ENCODE measurements at regions not wholly inside any gene's neighbourhood (a gene's known extent, or its start where the extent isn't known, plus 50 kb on each side); places are given as distances from the start of the nearest gene placed in this dataset.

- WGBS (ENCODE audit: low lambda C conversion rate) = 9% methylated on average over 5 of the region's 5 CpGs
- H3K27ac ChIP-seq (ENCODE audit: low read depth in 2 of 2, low read length in 1 of 2) = no peak overlapping the region
- POLR2A ChIA-PET = no interaction called here
- CTCF ChIA-PET = no interaction called here
- H3K9ac ChIP-seq = no peak overlapping the region
- H3K36me3 ChIP-seq (replicated peaks in 1 of 2; ENCODE audit: control insufficient read depth in 1 of 2, insufficient read depth in 2 of 2, low read length in 1 of 2) = no peaks in the 10 kb centered on the region
- no peak overlapping the region for H3K4me2 ChIP-seq
- no peak overlapping the region for H2AFZ ChIP-seq (ENCODE audit: low read depth)
- TF ChIP-seq CHD2 (IDR thresholded peaks at IDR 0.05; ENCODE audit: low read length, partially characterized antibody) = no peak
- no peak for TF ChIP-seq TAF1 (IDR thresholded peaks at IDR 0.05; ENCODE audit: borderline replicate concordance, low read depth, low read length)
- TF ChIP-seq ZBTB33 (IDR thresholded peaks at IDR 0.05; ENCODE audit: borderline replicate concordance, low read depth) = no peak
- no peak for TF ChIP-seq RAD21 (IDR thresholded peaks at IDR 0.05; ENCODE audit: low read length)
- TF ChIP-seq USF1 (IDR thresholded peaks at IDR 0.05; ENCODE audit: borderline replicate concordance, low read depth) = no peak
- TF ChIP-seq RXRA (IDR thresholded peaks at IDR 0.05; ENCODE audit: borderline replicate concordance, low read depth) = no peak
- no peak for TF ChIP-seq RCOR1 (IDR thresholded peaks at IDR 0.05; ENCODE audit: low read length)
- TF ChIP-seq MAX (IDR thresholded peaks at IDR 0.05; ENCODE audit: low read depth) = no peak
- TF ChIP-seq TCF12 (IDR thresholded peaks at IDR 0.05) = no peak
- TF ChIP-seq JUND (IDR thresholded peaks at IDR 0.05) = no peak
- H3K27me3 ChIP-seq (ENCODE audit: insufficient read depth) = no peaks in the 10 kb centered on the region
- H3K79me2 ChIP-seq (ENCODE audit: insufficient read depth) = no peaks in the 10 kb centered on the region
- no peaks in the 10 kb centered on the region for H4K20me1 ChIP-seq (ENCODE audit: insufficient read depth)
- no peak for DNase-seq
- H3K4me1 ChIP-seq (ENCODE audit: control insufficient read depth in 1 of 2, insufficient read depth in 2 of 2, low read depth in 1 of 2, low read length in 1 of 2) = no peaks in the 10 kb centered on the region
- H3K9me2 ChIP-seq = no peaks in the 10 kb centered on the region
- H3F3A ChIP-seq (replicated peaks; ENCODE audit: insufficient read depth) = no peaks in the 10 kb centered on the region
- 0 out of 2 replicates have a peak, but pooled peaks cover 6% of the 10 kb centered on the region for H3K9me3 ChIP-seq
- H3K4me3 ChIP-seq (ENCODE audit: low read depth in 2 of 2, low read length in 1 of 2) = no peak overlapping the region
Observed at GRCh38 chr20:60894091-60894490, 358.0 kb upstream of the CDH4 start.

- Histone ChIP-seq H3K4me3 (ENCODE audit: low read depth in 2 of 2, low read length in 1 of 2) (no peak overlapping the region), H3K9ac (no peak overlapping the region), H3K9me3 (0 out of 2 replicates have a peak, but pooled peaks cover 6% of the 10 kb centered on the region), H3K79me2 (ENCODE audit: insufficient read depth) (no peaks in the 10 kb centered on the region), H3F3A (replicated peaks; ENCODE audit: insufficient read depth) (no peaks in the 10 kb centered on the region), H4K20me1 (ENCODE audit: insufficient read depth) (no peaks in the 10 kb centered on the region), H3K36me3 (replicated peaks in 1 of 2; ENCODE audit: control insufficient read depth in 1 of 2, insufficient read depth in 2 of 2, low read length in 1 of 2) (no peaks in the 10 kb centered on the region), H3K4me1 (ENCODE audit: control insufficient read depth in 1 of 2, insufficient read depth in 2 of 2, low read depth in 1 of 2, low read length in 1 of 2) (no peaks in the 10 kb centered on the region), H3K9me2 (no peaks in the 10 kb centered on the region), H3K27me3 (ENCODE audit: insufficient read depth) (no peaks in the 10 kb centered on the region), H3K27ac (ENCODE audit: low read depth in 2 of 2, low read length in 1 of 2) (no peak overlapping the region), H3K4me2 (no peak overlapping the region), H2AFZ (ENCODE audit: low read depth) (no peak overlapping the region)
- CTCF ChIA-PET = no interaction called here
- 26% methylated on average over 5 of the region's 5 CpGs for WGBS (ENCODE audit: low lambda C conversion rate)
- POLR2A ChIA-PET = no interaction called here
- DNase-seq = no peak
- TF ChIP-seq RFX5 (IDR thresholded peaks at IDR 0.05; ENCODE audit: low read length) = no peak
- no peak for TF ChIP-seq CTCF (IDR thresholded peaks at IDR 0.05)
- no peak for TF ChIP-seq EP300 (IDR thresholded peaks at IDR 0.05; ENCODE audit: borderline replicate concordance in 1 of 2, low read depth in 1 of 2, low read length in 1 of 2)
- no peak for TF ChIP-seq USF2 (IDR thresholded peaks at IDR 0.05; ENCODE audit: borderline replicate concordance, low read depth, low read length)
- no peak for TF ChIP-seq NFIC (IDR thresholded peaks at IDR 0.05; ENCODE audit: borderline replicate concordance)
- TF ChIP-seq NRF1 (IDR thresholded peaks at IDR 0.05; ENCODE audit: low read depth, low read length) = no peak
Observed at GRCh38 chr20:60895363-60896079, 356.5 kb upstream of the CDH4 start.

Measured in SK-N-SH (cell line).